GM18508 (cell line): ENCODE measurements at regions not wholly inside any gene's neighbourhood (a gene's known extent, or its start where the extent isn't known, plus 50 kb on each side); places are given as distances from the start of the nearest gene placed in this dataset.
"Not testable (repeated sequence)": the region's sequence is repeated elsewhere in the genome, so short reads cannot be mapped to it uniquely, and the experiment has no call there.

Experiments
- ATAC-seq: cut with Tn5 transposase; IDR thresholded peaks from one replicate; pipeline ENCODE4 v1.9.1; 2021; ENCODE audit warnings: moderate number of reproducible peaks; ENCODE audit not compliant: insufficient read depth, unreplicated experiment

DNA sequence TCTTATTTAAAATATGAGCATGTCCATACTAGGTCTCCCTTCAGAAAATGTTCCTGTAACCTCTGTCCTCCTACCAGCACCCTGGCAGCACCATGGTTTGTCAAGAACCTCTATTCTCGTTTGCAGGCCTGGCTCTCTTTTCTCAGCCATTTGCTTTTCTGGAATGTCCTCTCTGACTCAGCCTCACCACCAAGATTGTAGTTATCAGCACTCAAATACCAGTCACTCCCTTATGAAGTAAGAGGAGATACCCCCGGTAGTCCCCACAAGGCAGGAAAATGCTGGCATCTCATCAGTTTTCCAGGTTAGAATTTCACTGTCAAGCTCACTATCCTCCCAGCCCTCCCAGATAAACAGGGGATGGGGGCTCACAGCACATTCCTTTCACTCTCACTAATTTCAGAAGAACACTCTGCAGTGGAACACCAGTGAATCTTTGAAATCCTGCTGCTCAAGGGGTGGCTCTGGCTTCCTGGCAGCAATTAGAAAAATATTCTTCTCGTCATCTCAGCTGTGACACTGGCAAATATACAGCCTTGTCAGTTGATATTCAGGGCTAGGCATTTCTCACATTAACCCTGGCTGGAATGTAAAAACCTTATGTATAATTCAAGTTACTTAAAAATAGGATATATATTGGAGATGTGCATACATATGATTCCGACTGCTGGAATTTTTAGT is 129.2 kb downstream of the TBX18 start:
- ATAC-seq: no peak

DNA sequence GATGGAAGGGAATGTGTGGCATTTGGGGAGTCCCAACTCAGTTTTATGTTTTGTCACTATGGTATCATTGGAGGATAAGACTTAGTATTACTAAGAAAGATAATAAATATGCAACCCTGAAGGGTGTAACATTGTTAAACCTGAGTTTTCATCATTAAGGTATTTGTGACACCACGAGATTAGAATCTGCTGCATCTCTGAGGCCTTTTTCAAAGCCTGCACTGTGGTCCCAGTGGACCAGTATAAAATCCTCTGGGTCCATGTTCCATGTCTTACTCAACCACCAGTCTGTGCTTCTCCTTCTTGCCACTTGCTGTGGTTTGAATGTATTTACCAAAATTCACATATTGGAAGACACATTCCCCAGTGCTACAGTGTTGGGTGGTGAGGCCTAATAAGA is 130.6 kb downstream of the TBX18 start:
- ATAC-seq: no peak

DNA sequence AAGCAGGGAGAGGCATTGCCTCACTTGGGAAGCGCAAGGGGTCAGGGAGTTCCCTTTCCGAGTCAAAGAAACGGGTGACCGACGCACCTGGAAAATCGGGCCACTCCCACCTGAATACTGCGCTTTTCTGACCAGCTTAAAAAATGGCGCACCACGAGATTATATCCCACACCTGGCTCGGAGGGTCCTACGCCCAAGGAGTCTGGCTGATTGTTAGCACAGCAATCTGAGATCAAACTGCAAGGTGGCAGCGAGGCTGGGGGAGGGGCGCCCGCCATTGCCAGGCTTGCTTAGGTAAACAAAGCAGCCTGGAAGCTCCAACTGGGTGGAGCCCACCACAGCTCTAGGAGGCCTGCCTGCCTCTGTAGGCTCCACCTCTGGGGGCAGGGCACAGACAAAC is 137.9 kb downstream of the TBX18 start:
- not testable (repeated sequence) for ATAC-seq

- no peak for ATAC-seq
Observed at GRCh38 chr6:84625506-84625905, 138.9 kb downstream of the TBX18 start.

- no peak for ATAC-seq
Observed at GRCh38 chr6:84623956-84624680, 140.3 kb downstream of the TBX18 start.

DNA sequence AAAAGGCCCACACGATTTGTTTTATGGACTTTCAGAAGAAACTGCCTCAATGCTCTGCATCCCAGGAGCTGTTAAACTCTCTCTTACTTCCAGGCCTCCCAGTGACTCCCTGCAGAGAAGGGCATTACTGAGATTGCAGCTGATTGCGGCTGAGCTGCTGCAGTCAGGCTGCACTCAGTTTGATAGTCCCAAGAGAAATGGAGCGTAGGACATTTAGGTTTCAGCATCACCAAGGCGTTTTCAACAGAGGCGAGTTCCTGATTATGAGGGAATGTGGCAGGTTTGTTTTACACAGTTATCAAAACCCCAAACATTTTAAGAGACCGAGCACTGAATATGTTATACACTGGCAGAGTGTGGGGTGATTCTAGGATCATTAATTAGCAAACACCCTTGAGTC is 145.6 kb downstream of the TBX18 start:
- ATAC-seq: no peak

GRCh38 chr6:84618046-84618752 is 146.2 kb downstream of the TBX18 start:
- no peak for ATAC-seq

DNA sequence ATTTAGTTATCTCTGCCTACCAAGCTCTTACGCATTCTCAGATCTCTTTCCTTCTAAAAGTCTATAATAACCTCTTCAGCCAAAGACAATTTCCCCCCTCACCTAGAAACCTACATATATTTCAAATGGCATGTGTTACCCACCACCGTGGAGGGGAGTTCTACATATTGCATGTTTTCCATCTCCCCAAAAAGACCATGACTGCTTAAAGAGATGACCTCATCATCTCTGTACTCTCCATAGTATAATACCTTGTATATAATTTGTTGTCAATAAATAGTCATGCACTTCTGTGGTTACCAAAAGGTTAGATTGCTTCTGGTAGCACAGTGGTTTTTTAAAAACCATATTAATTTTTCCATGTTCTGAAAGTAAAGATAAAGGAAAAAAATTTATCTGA is 148.4 kb downstream of the TBX18 start:
- no peak for ATAC-seq

DNA sequence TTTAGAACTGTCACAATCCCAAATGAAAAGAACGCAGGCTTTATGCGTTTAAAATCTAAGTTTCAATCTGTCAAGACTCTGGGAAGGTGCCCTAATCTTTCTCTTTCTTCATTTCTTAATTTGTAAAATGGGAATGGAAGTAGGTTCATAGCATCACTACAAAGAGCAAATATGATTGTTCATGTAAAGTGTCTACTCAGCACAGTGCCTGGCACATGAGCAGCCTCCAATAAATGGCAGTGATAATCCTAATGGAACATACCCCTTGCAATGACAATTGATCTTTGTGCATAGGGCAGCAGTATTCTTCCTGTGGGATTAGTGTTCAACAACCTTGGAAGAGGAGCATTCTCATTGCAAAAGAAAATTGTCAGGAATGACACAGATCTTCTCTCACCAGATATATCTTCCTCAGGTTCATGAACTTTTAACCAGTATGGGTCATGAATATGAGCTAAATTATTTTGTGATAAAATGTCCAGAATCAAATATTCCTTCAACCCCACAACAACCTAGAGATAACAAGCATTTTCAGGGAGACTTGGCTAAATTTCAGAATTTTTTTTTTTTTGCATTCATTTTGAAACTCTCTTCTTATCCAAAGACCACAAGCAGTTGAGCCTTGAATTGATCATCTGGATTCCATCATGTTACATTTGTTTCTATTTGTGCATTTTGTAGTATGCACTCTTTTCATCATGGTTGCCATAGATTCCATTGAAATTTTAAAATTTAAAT is 149.1 kb downstream of the TBX18 start:
- ATAC-seq: no peak

- no peak for ATAC-seq
Observed at GRCh38 chr6:84606860-84607259, 157.5 kb downstream of the TBX18 start.

GRCh38 chr6:84605298-84605697 is 159.1 kb downstream of the TBX18 start:
- no peak for ATAC-seq

- no peak for ATAC-seq
Observed at GRCh38 chr6:84601366-84601765, 163.0 kb downstream of the TBX18 start.

GRCh38 chr6:84599991-84600390 is 164.4 kb downstream of the TBX18 start:
- ATAC-seq: no peak

GRCh38 chr6:84597238-84597875 is 167.0 kb downstream of the TBX18 start:
- no peak for ATAC-seq

DNA sequence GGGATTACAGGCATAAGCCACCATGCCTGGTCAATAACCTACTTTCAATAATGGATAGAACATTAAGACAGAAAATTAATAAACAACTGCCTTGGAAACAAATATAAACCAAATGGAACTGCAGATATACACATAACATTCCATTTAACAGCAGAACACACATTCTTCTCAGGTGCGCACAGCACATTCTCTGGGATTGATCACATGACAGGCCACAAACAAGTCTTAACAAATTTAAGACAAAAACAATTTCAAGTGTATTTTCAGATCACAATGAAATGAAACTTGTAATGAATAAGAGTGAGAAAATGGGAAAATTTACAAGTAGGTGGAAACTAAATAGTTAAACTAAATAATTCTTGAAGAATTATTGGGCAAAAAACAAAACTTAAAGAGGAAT is 167.9 kb downstream of the TBX18 start:
- no peak for ATAC-seq

- ATAC-seq: no peak
Observed at GRCh38 chr6:84588697-84589080, 175.7 kb downstream of the TBX18 start.

- not testable (repeated sequence) for ATAC-seq
Observed at GRCh38 chr6:84587994-84588696, 176.3 kb downstream of the TBX18 start.

DNA sequence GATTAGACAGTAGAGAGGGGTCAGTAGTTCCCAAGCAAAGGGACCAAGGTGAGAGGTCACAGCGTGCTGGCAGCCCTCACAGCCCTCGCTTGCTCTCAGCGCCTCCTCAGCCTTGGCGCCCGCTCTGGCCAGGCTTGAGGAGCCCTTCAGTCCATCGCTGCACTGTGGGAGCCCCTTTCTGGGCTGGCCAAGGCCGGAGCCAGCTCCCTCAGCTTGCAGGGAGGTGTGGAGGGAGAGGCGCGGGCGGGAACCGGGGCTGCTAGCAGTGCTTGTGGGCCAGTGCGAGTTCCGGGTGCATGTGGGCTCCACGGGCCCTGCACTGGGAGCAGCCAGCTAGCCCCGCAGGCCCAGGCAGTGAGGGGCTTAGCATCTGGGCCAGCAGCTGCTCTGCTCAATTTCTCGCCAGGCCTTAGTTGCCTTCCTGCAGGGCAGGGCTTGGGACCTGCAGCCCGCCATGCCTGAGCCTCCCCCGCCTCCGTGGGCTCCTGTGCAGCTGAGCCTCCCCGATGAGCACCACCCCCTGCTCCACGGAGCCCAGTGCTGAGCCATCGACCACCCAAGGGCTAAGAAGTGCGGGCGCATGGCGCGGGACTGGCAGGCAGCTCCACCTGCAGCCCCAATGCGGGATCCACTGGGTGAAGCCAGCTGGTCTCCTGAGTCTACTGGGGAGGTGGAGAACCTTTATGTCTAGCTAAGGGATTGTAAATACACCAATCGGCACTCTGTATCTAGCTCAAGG is 177.0 kb downstream of the TBX18 start:
- ATAC-seq: not testable (repeated sequence)

- no peak for ATAC-seq
Observed at GRCh38 chr6:84583784-84584183, 180.6 kb downstream of the TBX18 start.
